DND-41 (cell line): ENCODE measurements at regions not wholly inside any gene's neighbourhood (a gene's known extent, or its start where the extent isn't known, plus 50 kb on each side); places are given as distances from the start of the nearest gene placed in this dataset.

Experiments used
- ATAC-seq: fragments of 200-7000 bp; cut with Tn5 transposase; 3 replicates; pipeline ENCODE4 v1.9.1; 2021; ENCODE audit warnings: low read depth; ENCODE audit not compliant: insufficient read depth
- DNase-seq: peaks from one replicate; pipeline ENCODE4 v3.0.0-alpha.2; 2020
- H2AFZ ChIP-seq: 2 replicates; pipeline ENCODE4 v1.6.0; 2012; ENCODE audit warnings: low read depth, low read length
- H3K27ac ChIP-seq: 2 replicates; pipeline ENCODE4 v1.5.1; 2012; ENCODE audit warnings: low read length, inconsistent platforms
- H3K27me3 ChIP-seq: fragments of 200-600 bp; sonication (generic); 2 replicates; pipeline ENCODE4 v1.6.0; 2012; ENCODE audit warnings: low read length, mild to moderate bottlenecking, inconsistent platforms; ENCODE audit not compliant: insufficient read depth, poor library complexity
- H3K36me3 ChIP-seq: 2 replicates; pipeline ENCODE4 v1.5.1; 2012; ENCODE audit warnings: low read length, inconsistent platforms; ENCODE audit not compliant: insufficient read depth
- H3K4me1 ChIP-seq: 2 replicates; pipeline ENCODE4 v1.5.1; 2012; ENCODE audit warnings: mild to moderate bottlenecking, low read length; ENCODE audit not compliant: insufficient read depth
- H3K4me2 ChIP-seq: 2 replicates; pipeline ENCODE4 v1.6.0; 2012; ENCODE audit warnings: mild to moderate bottlenecking, moderate library complexity, low read length, inconsistent platforms; ENCODE audit not compliant: insufficient read depth
- H3K4me3 ChIP-seq, 2 experiments: fragments of 200-600 bp in 1 of 2; shearing (Covaris generic) in 1 of 2; 2 replicates each; pipeline ENCODE4 v1.5.1; 2012 to 2016; ENCODE audit warnings: inconsistent platforms in 2 of 2, low read length in 2 of 2, mild to moderate bottlenecking in 2 of 2, low read depth in 1 of 2, moderate library complexity in 1 of 2
- H3K79me2 ChIP-seq: 2 replicates; pipeline ENCODE4 v1.6.0; 2012; ENCODE audit warnings: low read length, inconsistent platforms; ENCODE audit not compliant: insufficient read depth
- H3K9ac ChIP-seq: 2 replicates; pipeline ENCODE4 v1.6.0; 2012; ENCODE audit warnings: low read depth, mild to moderate bottlenecking, inconsistent platforms, low read length, moderate library complexity
- H3K9me3 ChIP-seq: 2 replicates; pipeline ENCODE4 v1.5.1; 2012; ENCODE audit warnings: low read length, moderate library complexity, mild to moderate bottlenecking, inconsistent platforms; ENCODE audit not compliant: insufficient read depth, severe bottlenecking
- H4K20me1 ChIP-seq: 2 replicates; pipeline ENCODE4 v1.6.0; 2012; ENCODE audit warnings: low read length; ENCODE audit not compliant: insufficient read depth
- EZH2 ChIP-seq: IDR thresholded peaks from 3 replicates; pipeline ENCODE4 v1.6.1; 2012; ENCODE audit warnings: borderline replicate concordance, low read depth, mild to moderate bottlenecking, moderate library complexity, low read length, inconsistent platforms; ENCODE audit not compliant: severe bottlenecking
- TF ChIP-seq, protein P1 (sequence below): IDR thresholded peaks from 2 replicates; pipeline ENCODE4 v1.5.1; 2012; ENCODE audit warnings: borderline replicate concordance, low read length, moderate library complexity, mild to moderate bottlenecking; ENCODE audit not compliant: poor library complexity, severe bottlenecking; ENCODE audit errors: extremely low read depth

DNA sequence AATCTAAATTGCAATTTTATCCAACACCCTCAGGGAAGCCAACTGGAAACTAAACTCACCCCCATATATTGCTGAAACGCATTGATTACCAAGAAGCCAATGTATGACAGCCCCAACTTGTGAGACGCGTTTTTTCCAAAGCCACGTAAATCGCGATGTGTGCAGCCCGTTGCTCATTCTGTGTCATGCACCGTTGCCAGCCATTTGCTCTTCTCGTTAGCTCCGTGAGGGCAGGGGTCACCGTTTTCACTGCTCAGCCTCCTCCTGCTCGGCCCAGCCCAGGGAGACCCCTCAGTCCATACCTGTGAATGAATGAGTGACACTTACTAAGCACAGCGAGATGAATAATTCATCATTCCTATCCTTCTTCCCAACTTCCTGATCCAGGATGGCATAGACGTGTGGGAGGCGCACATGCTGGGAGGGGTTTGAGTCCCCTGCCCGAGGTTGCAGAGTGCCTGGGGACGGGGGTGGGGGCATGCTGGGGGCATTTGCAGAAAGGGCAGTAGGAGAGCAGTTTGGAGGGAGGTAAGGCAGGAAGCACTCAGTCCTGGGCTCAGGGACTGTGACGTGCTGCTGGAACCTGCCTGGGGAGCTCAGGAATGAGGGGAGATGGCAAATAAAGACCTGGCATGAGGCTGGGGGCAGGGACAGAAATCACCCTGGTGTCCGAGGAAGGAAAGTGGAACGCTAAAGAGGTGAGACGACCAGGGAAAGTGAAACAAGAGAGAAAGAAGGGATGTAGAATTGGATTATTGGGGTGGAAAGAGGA, 104.2 kb upstream of the SDK1 start:
- H3K36me3 ChIP-seq: no peaks in the 10 kb centered on the region
- DNase-seq: no peak
- H2AFZ ChIP-seq: no peak overlapping the region
- H3K9me3 ChIP-seq: no peaks in the 10 kb centered on the region
- peaks cover 4% of the 10 kb centered on the region for H3K27me3 ChIP-seq
- H3K4me3 ChIP-seq: no peak overlapping the region
- H3K27ac ChIP-seq: no peak overlapping the region
- no peak for ATAC-seq
- no peak overlapping the region for H3K9ac ChIP-seq
- no peak overlapping the region for H3K4me2 ChIP-seq
- no peak for TF ChIP-seq EZH2
- TF ChIP-seq, protein P1, sequence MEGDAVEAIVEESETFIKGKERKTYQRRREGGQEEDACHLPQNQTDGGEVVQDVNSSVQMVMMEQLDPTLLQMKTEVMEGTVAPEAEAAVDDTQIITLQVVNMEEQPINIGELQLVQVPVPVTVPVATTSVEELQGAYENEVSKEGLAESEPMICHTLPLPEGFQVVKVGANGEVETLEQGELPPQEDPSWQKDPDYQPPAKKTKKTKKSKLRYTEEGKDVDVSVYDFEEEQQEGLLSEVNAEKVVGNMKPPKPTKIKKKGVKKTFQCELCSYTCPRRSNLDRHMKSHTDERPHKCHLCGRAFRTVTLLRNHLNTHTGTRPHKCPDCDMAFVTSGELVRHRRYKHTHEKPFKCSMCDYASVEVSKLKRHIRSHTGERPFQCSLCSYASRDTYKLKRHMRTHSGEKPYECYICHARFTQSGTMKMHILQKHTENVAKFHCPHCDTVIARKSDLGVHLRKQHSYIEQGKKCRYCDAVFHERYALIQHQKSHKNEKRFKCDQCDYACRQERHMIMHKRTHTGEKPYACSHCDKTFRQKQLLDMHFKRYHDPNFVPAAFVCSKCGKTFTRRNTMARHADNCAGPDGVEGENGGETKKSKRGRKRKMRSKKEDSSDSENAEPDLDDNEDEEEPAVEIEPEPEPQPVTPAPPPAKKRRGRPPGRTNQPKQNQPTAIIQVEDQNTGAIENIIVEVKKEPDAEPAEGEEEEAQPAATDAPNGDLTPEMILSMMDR: no peak
- H4K20me1 ChIP-seq: no peaks in the 10 kb centered on the region
- H3K79me2 ChIP-seq: no peaks in the 10 kb centered on the region
- no peaks in the 10 kb centered on the region for H3K4me1 ChIP-seq

GRCh38 chr7:3197567-3198213, 103.4 kb upstream of the SDK1 start:
- Histone ChIP-seq H3K9me3 (no peaks in the 10 kb centered on the region), H3K27me3 (peaks cover 2% of the 10 kb centered on the region), H2AFZ (no peak overlapping the region), H3K36me3 (no peaks in the 10 kb centered on the region), H3K4me2 (no peak overlapping the region), H3K27ac (no peak overlapping the region), H3K4me3 (no peak overlapping the region), H3K79me2 (no peaks in the 10 kb centered on the region), H4K20me1 (no peaks in the 10 kb centered on the region), H3K9ac (no peak overlapping the region), H3K4me1 (no peaks in the 10 kb centered on the region)
- TF ChIP-seq EZH2: no peak
- TF ChIP-seq, protein P1: no peak
- DNase-seq: no peak
- ATAC-seq: no peak

DNA sequence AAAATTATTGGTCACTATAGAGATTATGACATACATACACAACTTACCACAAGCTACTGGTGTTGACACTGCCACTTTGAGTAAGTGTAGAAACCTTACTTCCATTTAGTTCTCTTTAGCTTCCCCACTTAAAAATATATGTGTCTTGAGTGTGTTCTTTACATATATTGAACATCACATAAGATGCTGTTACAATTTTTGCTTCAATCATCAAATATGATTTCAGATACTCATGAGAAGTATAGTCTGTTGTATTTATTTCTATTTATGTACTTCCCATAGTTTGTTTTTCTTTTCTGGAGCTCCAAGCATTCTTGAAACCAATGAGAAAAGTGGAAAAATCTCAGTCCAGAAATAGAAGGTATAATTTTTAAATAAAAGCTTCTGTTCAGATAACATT, 102.7 kb upstream of the SDK1 start:
- no peaks in the 10 kb centered on the region for H3K4me1 ChIP-seq
- H3K4me2 ChIP-seq: no peak overlapping the region
- H3K79me2 ChIP-seq: no peaks in the 10 kb centered on the region
- H3K9ac ChIP-seq: no peak overlapping the region
- H3K4me3 ChIP-seq: no peak overlapping the region
- no peaks in the 10 kb centered on the region for H3K36me3 ChIP-seq
- H4K20me1 ChIP-seq: no peaks in the 10 kb centered on the region
- H2AFZ ChIP-seq: no peak overlapping the region
- ATAC-seq (no peak), DNase-seq (no peak)
- no peaks in the 10 kb centered on the region for H3K27me3 ChIP-seq
- TF ChIP-seq, protein P1: no peak
- TF ChIP-seq EZH2: no peak
- H3K27ac ChIP-seq: no peak overlapping the region
- H3K9me3 ChIP-seq: no peaks in the 10 kb centered on the region
